ENCODE measurements at regions not wholly inside any gene's neighbourhood (a gene's known extent, or its start where the extent isn't known, plus 50 kb on each side); places are given as distances from the start of the nearest gene placed in this dataset.
A peak's percentile ranks its signal among the peaks of the same experiment; 100 is the strongest.

DNA sequence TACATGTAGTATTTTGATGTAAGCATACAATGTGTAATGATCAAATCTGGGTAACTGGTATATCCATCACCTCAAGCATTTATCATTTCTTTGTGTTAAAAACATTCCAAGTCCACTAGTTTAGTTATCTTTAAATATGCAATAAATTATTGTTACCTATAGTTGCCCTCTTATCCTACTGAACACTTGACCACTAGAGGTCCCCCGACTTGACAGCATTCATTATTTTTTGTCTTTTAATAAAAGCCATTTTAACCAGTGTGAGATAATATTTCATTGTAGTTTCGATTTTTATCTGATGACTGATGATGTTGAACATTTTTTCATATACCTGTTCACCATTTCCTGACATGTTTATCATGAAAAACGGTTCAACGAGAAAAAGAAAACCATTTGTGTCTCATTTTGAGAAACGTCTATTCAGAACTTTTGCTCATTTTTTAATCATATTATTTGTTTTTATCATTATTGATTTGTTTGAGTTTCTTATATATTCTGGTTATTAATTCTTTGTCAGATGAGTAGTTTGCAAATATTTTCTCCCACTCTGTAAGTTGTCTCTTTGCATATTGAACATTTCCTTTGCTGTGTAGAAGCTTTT, 199.0 kb upstream of the CXXC4 start:
- Histone ChIP-seq H2AFZ (ENCODE audit: control insufficient read depth, low read depth, low read length) (no peak overlapping the region), H3K9me3 (replicated peaks; ENCODE audit: control insufficient read depth, insufficient read depth, low read length) (peaks cover 4% of the 10 kb centered on the region; the same call in 2 of the 3 replicates), H3K4me3 (no peak overlapping the region), H3K9ac (ENCODE audit: control insufficient read depth, insufficient read depth, low read length) (no peak overlapping the region), H3K36me3 (ENCODE audit: control insufficient read depth in 2 of 2, insufficient read depth in 2 of 2, low read length in 1 of 2) (no peaks in the 10 kb centered on the region), H3K4me1 (ENCODE audit: control insufficient read depth, insufficient read depth, low read length) (no peaks in the 10 kb centered on the region), H4K20me1 (ENCODE audit: control insufficient read depth, insufficient read depth) (no peaks in the 10 kb centered on the region), H3K79me2 (ENCODE audit: control insufficient read depth, insufficient read depth, low read length) (no peaks in the 10 kb centered on the region), H3K27me3 (replicated peaks in 1 of 2; ENCODE audit: control insufficient read depth in 2 of 2, insufficient read depth in 2 of 2, low read length in 1 of 2) (no peaks in the 10 kb centered on the region), H3K27ac (ENCODE audit: control insufficient read depth, insufficient read depth) (no peak overlapping the region), H3K4me2 (ENCODE audit: control insufficient read depth, insufficient read depth) (no peak overlapping the region)
- DNase-seq (ENCODE audit: low read depth, low spot score) (no peak), FAIRE-seq (no peak), ATAC-seq (peak; percentile 51; the same call in 2 of the 3 replicates)
- intact Hi-C loops (cut with micrococcal nuclease; ENCODE audit: unreplicated experiment) (loop anchor here (10.0 kb wide), 1 partner anchor 529 kb away; no protein-coding TSS in a partner anchor), in situ Hi-C loops (cut with MboI) (no loop called here)
- ChIA-PET POLR2A (no interaction called here), CTCF (interaction anchor here (0.8 to 1.3 kb wide), 4 partner anchors 10 to 171 kb away, joined by 3 to 6 read pairs (median 3); no protein-coding TSS in a partner anchor), RAD21 (ENCODE audit: unreplicated experiment) (interaction anchor here (1.5 to 2.3 kb wide), 2 partner anchors 164 to 167 kb away, joined by 3 to 17 read pairs; no protein-coding TSS in a partner anchor), SMC1A (ENCODE audit: uncharacterized antibody, unreplicated experiment) (interaction anchor here (1.2 to 1.3 kb wide), 2 partner anchors 50 to 166 kb away, joined by 5 to 8 read pairs; no protein-coding TSS in a partner anchor)
- 7% methylated on average over 5 of the region's 5 CpGs for WGBS (ENCODE audit: insufficient coverage, insufficient replicate concordance, low lambda C conversion rate, missing lambda C conversion rate)
- no TSS peak for BruUV-seq (replicated peaks)
- TF ChIP-seq, protein P1, sequence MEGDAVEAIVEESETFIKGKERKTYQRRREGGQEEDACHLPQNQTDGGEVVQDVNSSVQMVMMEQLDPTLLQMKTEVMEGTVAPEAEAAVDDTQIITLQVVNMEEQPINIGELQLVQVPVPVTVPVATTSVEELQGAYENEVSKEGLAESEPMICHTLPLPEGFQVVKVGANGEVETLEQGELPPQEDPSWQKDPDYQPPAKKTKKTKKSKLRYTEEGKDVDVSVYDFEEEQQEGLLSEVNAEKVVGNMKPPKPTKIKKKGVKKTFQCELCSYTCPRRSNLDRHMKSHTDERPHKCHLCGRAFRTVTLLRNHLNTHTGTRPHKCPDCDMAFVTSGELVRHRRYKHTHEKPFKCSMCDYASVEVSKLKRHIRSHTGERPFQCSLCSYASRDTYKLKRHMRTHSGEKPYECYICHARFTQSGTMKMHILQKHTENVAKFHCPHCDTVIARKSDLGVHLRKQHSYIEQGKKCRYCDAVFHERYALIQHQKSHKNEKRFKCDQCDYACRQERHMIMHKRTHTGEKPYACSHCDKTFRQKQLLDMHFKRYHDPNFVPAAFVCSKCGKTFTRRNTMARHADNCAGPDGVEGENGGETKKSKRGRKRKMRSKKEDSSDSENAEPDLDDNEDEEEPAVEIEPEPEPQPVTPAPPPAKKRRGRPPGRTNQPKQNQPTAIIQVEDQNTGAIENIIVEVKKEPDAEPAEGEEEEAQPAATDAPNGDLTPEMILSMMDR (IDR thresholded peaks at IDR 0.05 in 2 of 3, conservative IDR thresholded peaks at IDR 0.05 in 1 of 3; ENCODE audit: control insufficient read depth in 2 of 3, extremely low read depth in 1 of 3, insufficient read depth in 1 of 3, low read depth in 3 of 3, low read length in 3 of 3): peak; percentile 5 to 29 (median 25); a peak in 2 of 6 replicates
- TF ChIP-seq, protein P2, sequence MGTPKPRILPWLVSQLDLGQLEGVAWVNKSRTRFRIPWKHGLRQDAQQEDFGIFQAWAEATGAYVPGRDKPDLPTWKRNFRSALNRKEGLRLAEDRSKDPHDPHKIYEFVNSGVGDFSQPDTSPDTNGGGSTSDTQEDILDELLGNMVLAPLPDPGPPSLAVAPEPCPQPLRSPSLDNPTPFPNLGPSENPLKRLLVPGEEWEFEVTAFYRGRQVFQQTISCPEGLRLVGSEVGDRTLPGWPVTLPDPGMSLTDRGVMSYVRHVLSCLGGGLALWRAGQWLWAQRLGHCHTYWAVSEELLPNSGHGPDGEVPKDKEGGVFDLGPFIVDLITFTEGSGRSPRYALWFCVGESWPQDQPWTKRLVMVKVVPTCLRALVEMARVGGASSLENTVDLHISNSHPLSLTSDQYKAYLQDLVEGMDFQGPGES (IDR thresholded peaks at IDR 0.05): no peak
- TF ChIP-seq SIN3A (IDR thresholded peaks at IDR 0.05; ENCODE audit: low read depth, low read length): no peak
- TF ChIP-seq, protein P3, sequence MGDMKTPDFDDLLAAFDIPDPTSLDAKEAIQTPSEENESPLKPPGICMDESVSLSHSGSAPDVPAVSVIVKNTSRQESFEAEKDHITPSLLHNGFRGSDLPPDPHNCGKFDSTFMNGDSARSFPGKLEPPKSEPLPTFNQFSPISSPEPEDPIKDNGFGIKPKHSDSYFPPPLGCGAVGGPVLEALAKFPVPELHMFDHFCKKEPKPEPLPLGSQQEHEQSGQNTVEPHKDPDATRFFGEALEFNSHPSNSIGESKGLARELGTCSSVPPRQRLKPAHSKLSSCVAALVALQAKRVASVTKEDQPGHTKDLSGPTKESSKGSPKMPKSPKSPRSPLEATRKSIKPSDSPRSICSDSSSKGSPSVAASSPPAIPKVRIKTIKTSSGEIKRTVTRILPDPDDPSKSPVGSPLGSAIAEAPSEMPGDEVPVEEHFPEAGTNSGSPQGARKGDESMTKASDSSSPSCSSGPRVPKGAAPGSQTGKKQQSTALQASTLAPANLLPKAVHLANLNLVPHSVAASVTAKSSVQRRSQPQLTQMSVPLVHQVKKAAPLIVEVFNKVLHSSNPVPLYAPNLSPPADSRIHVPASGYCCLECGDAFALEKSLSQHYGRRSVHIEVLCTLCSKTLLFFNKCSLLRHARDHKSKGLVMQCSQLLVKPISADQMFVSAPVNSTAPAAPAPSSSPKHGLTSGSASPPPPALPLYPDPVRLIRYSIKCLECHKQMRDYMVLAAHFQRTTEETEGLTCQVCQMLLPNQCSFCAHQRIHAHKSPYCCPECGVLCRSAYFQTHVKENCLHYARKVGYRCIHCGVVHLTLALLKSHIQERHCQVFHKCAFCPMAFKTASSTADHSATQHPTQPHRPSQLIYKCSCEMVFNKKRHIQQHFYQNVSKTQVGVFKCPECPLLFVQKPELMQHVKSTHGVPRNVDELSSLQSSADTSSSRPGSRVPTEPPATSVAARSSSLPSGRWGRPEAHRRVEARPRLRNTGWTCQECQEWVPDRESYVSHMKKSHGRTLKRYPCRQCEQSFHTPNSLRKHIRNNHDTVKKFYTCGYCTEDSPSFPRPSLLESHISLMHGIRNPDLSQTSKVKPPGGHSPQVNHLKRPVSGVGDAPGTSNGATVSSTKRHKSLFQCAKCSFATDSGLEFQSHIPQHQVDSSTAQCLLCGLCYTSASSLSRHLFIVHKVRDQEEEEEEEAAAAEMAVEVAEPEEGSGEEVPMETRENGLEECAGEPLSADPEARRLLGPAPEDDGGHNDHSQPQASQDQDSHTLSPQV (IDR thresholded peaks at IDR 0.05): peak; percentile 20; the same call in 1 of the 2 replicates
- no peak for TF ChIP-seq TBL1XR1 (IDR thresholded peaks at IDR 0.05; ENCODE audit: low read depth, low read length)
- no peak for TF ChIP-seq BHLHE40 (IDR thresholded peaks at IDR 0.05; ENCODE audit: borderline replicate concordance in 1 of 2, low read depth in 2 of 2, low read length in 1 of 2)

All from GM12878 (cell line).